Activated T-cell treated with anti-CD3 and anti-CD28 coated beads, Interleukin-2, amount 50 U/mL, for 4 hours (primary cell): ENCODE measurements at regions not wholly inside any gene's neighbourhood (a gene's known extent, or its start where the extent isn't known, plus 50 kb on each side); places are given as distances from the start of the nearest gene placed in this dataset.

Experiments used
- ATAC-seq, 2 donors: fragments of 200-7000 bp; cut with Tn5 transposase; one replicate each; pipeline ENCODE4 v1.10.0; 2021
- DNase-seq: peaks from one replicate; pipeline ENCODE4 v3.0.0-alpha.2; 2020
- H3K27me3 Mint-ChIP-seq: one replicate; pipeline ENCODE4 v1.8.0; 2021; ENCODE audit warnings: low read depth, mixed read lengths
- H3K36me3 Mint-ChIP-seq: one replicate; pipeline ENCODE4 v1.8.0; 2022; ENCODE audit warnings: mixed read lengths; ENCODE audit not compliant: insufficient read depth
- H3K4me1 Mint-ChIP-seq: one replicate; pipeline ENCODE4 v1.8.0; 2021; ENCODE audit warnings: low read depth, mixed read lengths
- H3K4me3 Mint-ChIP-seq: one replicate; pipeline ENCODE4 v1.8.0; 2021; ENCODE audit warnings: mild to moderate bottlenecking, moderate library complexity, mixed read lengths
- H3K9me3 Mint-ChIP-seq: one replicate; pipeline ENCODE4 v1.8.0; 2021; ENCODE audit warnings: mixed read lengths

DNA sequence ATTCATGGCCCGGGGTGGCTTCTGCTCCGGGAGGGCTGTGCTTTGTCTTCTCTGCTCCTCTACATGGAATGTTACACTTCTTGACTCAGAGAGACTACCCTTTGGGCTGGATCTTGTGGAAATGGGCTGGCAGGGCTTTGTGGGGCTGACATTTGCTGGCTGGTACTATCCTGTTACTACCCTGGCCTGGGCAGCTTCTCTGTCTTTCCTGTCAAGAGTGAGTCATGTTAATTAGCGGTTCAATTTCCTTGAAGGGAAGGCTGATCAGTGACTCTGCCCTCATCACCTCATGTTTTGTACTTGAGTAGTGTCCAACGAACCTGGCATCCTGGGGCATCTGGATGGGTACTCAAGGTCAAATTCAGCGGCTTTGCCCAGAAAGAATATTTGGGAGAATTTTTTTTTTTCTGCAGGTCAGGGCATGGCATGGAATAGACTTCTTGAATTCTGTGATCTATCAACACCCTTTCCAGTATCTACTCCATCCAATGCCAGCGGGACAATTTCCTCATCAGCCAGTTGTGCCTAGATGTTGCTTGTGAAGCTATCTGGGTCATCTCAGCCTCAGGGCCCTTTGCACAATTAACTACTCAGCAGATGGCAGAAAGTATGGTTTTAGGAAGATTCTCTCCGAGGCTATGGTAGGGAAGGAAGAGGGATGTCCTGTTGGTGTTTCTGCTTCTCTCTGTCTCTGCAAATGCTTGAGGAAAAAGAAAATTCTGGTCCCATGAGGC lies 140.5 kb upstream of the PLET1 start:
- Mint-ChIP-seq H3K9me3 (no peaks in the 10 kb centered on the region), H3K36me3 (no peaks in the 10 kb centered on the region), H3K4me3 (no peak overlapping the region), H3K27me3 (no peaks in the 10 kb centered on the region), H3K4me1 (no peaks in the 10 kb centered on the region)
- ATAC-seq (no peak), DNase-seq (no peak)

DNA sequence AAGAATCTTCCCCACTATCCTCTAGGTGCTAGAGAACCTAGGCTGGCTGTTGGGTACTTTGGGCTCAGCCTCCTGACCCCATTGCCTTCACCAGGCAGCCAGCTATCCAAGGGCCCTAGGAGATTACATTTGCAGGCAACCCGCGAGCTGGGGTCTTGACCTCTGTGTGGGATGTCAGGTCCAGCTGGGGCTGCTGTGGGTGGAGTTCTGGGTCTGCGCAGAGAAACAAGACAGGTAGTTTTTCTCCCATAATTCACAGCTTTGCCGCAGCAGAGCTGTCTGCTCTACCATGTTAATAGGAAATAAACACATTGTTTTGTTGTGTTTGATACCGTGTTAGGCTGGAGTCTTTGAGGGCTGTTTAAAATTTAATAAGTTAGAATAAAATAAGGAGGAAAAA lies 142.8 kb upstream of the PLET1 start:
- Mint-ChIP-seq H3K36me3 (no peaks in the 10 kb centered on the region), H3K27me3 (no peaks in the 10 kb centered on the region), H3K4me1 (no peaks in the 10 kb centered on the region), H3K4me3 (no peak overlapping the region), H3K9me3 (no peaks in the 10 kb centered on the region)
- DNase-seq (no peak), ATAC-seq (no peak)

DNA sequence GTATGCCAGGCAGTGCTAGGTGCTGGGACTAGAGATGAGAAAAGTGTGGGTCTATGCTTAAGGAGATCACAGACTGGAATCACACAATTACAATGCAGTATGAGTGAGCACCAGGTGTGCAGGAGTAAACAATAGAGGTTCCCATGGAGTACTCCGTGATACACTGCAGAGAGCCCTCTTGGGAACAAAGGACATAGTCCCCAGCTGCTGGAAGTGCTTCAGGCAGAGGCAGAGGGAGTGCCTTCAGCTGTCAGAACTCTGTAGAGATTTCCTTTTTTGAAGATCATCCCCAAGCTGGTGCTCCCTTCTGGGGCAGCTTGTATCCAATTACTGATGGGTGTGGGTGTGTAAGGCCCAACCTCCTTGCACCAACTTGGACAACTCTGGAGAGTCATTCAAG lies 143.5 kb upstream of the PLET1 start:
- Mint-ChIP-seq H3K27me3 (no peaks in the 10 kb centered on the region), H3K9me3 (no peaks in the 10 kb centered on the region), H3K4me3 (no peak overlapping the region), H3K36me3 (no peaks in the 10 kb centered on the region), H3K4me1 (no peaks in the 10 kb centered on the region)
- ATAC-seq (no peak), DNase-seq (no peak)

DNA sequence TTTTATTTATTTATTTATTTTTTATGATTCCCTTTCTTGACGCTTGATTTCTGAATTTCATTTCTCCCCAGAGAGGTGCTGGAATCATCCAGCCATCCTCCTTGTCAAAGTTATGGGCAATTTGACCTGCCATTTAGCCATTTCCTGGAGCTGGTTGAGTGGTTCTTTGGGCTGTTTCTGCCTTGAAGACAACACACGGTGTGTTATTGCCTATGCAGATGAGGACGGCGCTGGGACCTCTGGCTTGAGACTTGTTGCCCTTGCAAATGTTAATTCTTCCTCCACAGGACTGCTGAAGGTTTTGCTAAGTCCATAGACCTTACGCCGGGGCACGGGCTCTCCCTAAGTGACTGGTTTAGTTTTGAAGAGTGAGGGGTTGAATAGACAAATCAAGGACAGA lies 147.9 kb upstream of the PLET1 start:
- no peak for ATAC-seq
- peaks cover 7% of the 10 kb centered on the region for H3K27me3 Mint-ChIP-seq
- H3K4me1 Mint-ChIP-seq, result peaks cover 5% of the 10 kb centered on the region
- H3K36me3 Mint-ChIP-seq, result no peaks in the 10 kb centered on the region
- DNase-seq, result no peak
- H3K4me3 Mint-ChIP-seq, result no peak overlapping the region
- H3K9me3 Mint-ChIP-seq, result peaks cover 8% of the 10 kb centered on the region

DNA sequence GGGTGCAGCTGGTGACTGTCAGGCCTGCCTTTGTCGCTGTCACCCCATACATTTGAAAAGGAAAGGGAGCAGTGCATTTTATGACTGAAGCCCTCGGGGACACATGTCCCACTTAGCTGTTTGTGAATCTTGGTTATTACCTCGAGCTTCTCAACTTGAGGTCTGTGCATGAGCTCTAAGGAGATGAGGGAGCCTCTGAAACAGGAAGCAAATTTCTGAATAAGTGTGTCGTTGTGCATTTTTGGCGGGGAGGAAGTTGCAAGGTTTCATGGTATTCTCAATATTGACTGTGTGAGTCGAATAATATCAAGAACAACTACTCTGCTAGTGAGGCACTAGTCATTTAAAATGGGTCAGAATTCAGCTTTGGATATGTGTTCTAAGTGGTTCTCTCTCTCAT lies 149.7 kb upstream of the PLET1 start:
- no peaks in the 10 kb centered on the region for H3K36me3 Mint-ChIP-seq
- DNase-seq (no peak), ATAC-seq (no peak)
- peaks cover 9% of the 10 kb centered on the region for H3K27me3 Mint-ChIP-seq
- H3K4me3 Mint-ChIP-seq, result no peak overlapping the region
- H3K9me3 Mint-ChIP-seq, result peaks cover 23% of the 10 kb centered on the region
- H3K4me1 Mint-ChIP-seq, result peaks cover 5% of the 10 kb centered on the region

DNA sequence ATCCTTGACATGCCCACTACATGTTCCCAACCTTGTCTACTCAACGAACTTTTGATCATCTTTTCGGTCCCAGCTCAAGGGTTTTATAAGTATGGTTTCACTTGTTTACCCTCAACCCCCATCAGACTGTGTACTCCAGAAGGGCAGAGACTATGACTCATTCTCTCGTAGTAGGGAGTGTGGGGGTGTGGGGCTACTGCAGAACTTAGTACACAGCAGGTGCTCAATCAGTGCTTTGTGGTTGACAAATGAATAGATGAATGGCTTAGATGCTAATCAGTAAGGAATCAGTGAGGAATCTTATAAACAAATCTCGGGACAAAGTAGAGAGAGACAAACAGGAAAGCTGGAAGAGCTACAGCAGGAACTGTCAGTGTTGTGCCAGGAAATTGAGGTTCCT lies 151.7 kb upstream of the PLET1 start:
- Mint-ChIP-seq H3K36me3 (no peaks in the 10 kb centered on the region), H3K27me3 (peaks cover 9% of the 10 kb centered on the region), H3K4me1 (peaks cover 10% of the 10 kb centered on the region), H3K4me3 (no peak overlapping the region), H3K9me3 (peaks cover 23% of the 10 kb centered on the region)
- no peak for ATAC-seq
- DNase-seq, result no peak

DNA sequence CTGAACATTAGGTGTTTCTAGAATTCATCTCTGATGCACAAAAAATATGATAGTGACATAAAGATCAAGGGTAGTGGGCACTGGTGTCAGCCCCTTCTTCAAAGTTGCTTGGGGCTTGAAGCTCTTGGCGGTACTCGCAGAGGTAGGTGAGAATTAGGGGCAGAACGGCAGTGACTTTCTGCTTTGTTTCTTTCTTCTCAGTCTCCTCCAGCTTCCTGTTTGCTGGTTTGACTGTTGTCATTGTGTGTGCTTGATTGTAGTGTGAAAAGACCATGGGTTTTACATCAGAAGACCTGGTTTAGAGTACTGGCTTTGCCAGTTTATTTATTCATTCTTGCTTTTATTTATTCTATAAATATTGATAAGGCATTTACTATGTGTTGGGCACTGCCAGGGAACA lies 156.7 kb upstream of the PLET1 start:
- H3K4me3 Mint-ChIP-seq, result no peak overlapping the region
- peaks cover 6% of the 10 kb centered on the region for H3K27me3 Mint-ChIP-seq
- peaks cover 6% of the 10 kb centered on the region for H3K4me1 Mint-ChIP-seq
- DNase-seq, result no peak
- no peaks in the 10 kb centered on the region for H3K36me3 Mint-ChIP-seq
- ATAC-seq, result no peak
- peaks cover 19% of the 10 kb centered on the region for H3K9me3 Mint-ChIP-seq

DNA sequence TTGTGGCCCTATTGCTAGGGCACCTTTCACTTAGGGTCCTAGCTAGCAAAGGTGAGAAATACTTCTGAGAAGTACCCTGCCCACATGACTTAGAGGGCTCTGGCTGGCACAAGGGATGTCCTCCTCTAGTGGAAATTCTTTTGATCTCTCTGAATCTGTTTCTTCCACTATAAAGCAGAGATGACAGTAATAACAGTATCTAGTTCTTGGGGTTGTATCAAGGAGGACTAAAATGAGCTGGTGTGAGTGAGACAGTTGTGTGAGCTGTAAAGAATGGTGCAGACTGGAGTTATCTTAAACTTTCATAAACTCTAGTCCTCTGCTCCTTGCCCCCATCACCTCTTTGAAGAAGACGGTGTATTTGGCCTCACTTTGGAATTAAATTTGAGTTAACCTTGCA lies 157.8 kb upstream of the PLET1 start:
- H3K27me3 Mint-ChIP-seq, result peaks cover 8% of the 10 kb centered on the region
- peaks cover 6% of the 10 kb centered on the region for H3K4me1 Mint-ChIP-seq
- no peak for ATAC-seq
- H3K9me3 Mint-ChIP-seq, result peaks cover 16% of the 10 kb centered on the region
- no peak overlapping the region for H3K4me3 Mint-ChIP-seq
- H3K36me3 Mint-ChIP-seq, result no peaks in the 10 kb centered on the region
- DNase-seq, result no peak

DNA sequence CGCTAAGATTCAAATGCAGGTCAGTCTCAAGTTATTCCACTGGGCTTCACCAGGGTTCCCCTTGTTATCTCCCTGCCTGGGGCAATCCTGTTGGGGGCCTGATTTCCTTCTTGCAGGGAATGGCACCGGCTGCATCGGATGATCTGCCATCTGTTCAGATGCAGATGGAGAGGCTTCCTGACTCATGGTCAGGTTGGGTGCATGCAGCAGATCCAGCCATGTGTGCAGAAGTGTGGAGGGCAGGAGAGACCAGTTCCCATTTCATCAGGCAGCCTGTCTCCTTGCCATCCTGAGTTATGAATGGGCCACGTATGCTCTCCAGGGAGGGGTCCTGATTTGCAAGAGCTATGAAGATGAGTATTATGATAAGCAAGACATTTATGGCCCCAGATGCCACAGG lies 161.2 kb upstream of the PLET1 start:
- H3K4me3 Mint-ChIP-seq, result no peak overlapping the region
- H3K36me3 Mint-ChIP-seq, result no peaks in the 10 kb centered on the region
- no peak for ATAC-seq
- H3K4me1 Mint-ChIP-seq, result peaks cover 6% of the 10 kb centered on the region
- H3K9me3 Mint-ChIP-seq, result no peaks in the 10 kb centered on the region
- DNase-seq, result no peak
- H3K27me3 Mint-ChIP-seq, result peaks cover 9% of the 10 kb centered on the region

DNA sequence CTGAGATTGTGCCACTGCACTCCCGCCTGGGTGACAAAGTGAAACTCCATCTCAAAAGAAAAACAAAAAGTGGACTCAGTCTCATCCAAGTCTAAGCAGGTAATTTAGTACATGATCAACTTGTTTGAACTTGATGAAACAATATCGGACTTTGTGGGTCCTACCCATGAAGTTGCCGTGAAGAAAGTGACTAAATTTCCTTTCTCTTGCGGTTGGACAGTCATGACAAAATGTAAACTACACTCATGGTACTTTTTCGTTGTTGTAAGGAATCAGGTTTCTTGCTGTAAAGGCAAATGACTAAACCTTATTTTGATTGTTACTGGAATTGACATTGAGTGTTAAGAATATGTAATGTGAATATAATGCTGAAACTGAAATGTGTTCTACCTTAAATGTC lies 164.5 kb upstream of the PLET1 start:
- Mint-ChIP-seq H3K4me3 (no peak overlapping the region), H3K27me3 (peaks cover 9% of the 10 kb centered on the region), H3K9me3 (peaks cover 4% of the 10 kb centered on the region), H3K36me3 (no peaks in the 10 kb centered on the region), H3K4me1 (no peaks in the 10 kb centered on the region)
- DNase-seq, result no peak
- ATAC-seq, result no peak

DNA sequence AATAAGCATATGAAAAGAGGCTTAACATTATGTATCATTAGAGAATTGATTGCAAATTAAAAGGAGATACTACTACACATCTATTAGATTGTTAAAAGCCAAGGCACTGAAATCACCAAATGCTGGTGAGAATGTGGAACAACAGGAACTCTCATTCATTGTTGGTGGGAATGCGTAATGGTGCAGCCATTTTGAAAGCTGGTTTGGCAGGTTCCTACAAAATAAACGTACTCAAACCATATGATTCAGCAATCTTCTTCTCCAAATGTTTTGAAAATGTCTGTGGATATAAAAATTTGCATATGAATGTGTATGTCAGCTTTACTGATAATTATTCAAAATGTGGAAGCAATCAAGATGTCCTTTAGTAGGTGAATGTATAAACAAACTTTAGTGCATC lies 176.4 kb upstream of the PLET1 start:
- Mint-ChIP-seq H3K9me3 (peaks cover 29% of the 10 kb centered on the region), H3K4me1 (no peaks in the 10 kb centered on the region), H3K36me3 (no peaks in the 10 kb centered on the region), H3K27me3 (peaks cover 9% of the 10 kb centered on the region), H3K4me3 (no peak overlapping the region)
- DNase-seq (no peak), ATAC-seq (no peak)

DNA sequence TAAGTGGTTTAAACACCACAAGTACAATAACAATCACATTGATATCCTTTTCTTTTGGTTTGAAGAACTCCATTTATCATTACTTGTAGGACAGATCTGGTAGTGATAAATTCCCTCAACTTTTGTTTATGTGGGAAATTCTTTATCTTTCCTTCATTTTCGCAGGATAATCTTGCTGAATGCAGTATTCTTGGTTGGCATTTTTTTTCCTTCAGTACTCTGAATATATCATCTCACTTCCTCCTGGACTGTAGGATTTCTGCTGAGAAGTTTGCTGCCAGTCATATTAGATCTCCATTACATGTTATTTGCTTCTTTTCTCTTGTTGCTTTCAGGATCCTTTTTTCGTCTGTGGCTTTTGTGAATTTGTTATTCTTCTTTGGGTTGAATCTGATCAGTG lies 179.0 kb upstream of the PLET1 start:
- Mint-ChIP-seq H3K27me3 (peaks cover 4% of the 10 kb centered on the region), H3K9me3 (peaks cover 28% of the 10 kb centered on the region)
- ATAC-seq, result no peak

DNA sequence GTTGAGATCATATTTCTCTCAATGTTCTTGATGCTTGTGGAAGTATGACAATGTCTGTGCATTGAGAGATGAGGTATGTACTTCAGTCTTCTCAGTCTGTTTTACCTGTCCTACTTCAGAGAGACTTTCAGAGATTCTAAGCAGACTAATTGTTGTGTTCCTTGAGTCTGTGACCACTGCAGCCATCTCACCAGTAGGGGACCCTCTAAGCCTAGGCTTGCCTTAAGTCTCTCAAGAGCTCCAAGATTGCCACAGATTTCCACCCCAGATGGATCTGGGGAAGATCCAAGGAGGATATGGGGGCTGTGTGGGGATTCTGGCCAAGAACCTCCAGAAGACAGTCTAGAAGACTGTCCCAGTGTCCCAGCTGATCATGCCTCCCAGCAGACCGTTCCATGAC lies 179.9 kb upstream of the PLET1 start:
- H3K36me3 Mint-ChIP-seq, result peaks cover 2% of the 10 kb centered on the region
- no peak for DNase-seq
- no peak for ATAC-seq
- H3K27me3 Mint-ChIP-seq, result peaks cover 1% of the 10 kb centered on the region
- H3K4me1 Mint-ChIP-seq, result no peaks in the 10 kb centered on the region
- no peak overlapping the region for H3K4me3 Mint-ChIP-seq
- peaks cover 35% of the 10 kb centered on the region for H3K9me3 Mint-ChIP-seq

More for the DNA sequence above, 179.0 kb upstream of the PLET1 start:
- Mint-ChIP-seq H3K4me3 (no peak overlapping the region), H3K36me3 (no peaks in the 10 kb centered on the region), H3K4me1 (no peaks in the 10 kb centered on the region)
- no peak for DNase-seq

DNA sequence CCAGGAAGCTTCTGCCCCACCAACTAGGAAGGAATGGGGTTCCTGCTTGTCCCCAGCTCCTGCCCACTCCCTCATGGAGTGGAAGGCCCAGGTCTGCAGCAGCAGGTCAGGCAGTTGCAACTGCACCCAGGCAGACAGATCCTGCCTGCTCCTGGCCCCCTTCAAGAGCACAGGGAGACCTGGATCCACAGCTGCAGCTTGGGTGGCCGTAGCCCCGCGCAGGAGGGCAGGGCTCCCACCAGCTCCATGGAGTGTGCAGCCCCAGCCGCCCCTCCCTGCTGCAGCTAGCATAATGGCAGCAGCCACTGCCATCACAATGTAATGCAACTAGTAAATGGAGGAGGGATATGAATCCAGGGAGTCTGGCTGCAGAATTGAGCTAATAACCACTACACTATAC lies 187.5 kb upstream of the PLET1 start:
- ATAC-seq (no peak), DNase-seq (no peak)
- Mint-ChIP-seq H3K4me1 (no peaks in the 10 kb centered on the region), H3K36me3 (peaks cover 2% of the 10 kb centered on the region), H3K4me3 (no peak overlapping the region), H3K9me3 (peaks cover 14% of the 10 kb centered on the region), H3K27me3 (no peaks in the 10 kb centered on the region)

DNA sequence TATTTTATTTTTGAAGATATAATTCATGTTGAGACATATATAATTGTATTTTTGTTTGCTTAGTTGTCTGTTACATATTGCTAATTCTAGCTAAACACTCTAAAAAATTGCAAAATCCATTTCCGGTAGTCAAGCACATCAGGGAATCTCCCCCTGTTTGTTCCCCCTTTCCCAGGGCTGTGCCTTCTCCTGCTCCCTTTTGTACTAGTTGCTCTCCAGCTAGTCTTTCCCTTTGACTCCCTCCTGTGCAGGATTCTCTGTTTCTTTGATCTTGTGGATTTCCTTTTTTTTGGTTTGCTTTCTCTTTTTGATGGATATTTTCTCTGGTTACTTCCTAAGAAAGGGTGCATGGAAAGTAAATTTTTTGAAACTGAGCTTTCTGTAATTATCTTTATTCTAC lies 188.1 kb upstream of the PLET1 start:
- no peak overlapping the region for H3K4me3 Mint-ChIP-seq
- no peak for DNase-seq
- peaks cover 2% of the 10 kb centered on the region for H3K36me3 Mint-ChIP-seq
- no peaks in the 10 kb centered on the region for H3K27me3 Mint-ChIP-seq
- H3K9me3 Mint-ChIP-seq, result peaks cover 14% of the 10 kb centered on the region
- H3K4me1 Mint-ChIP-seq, result no peaks in the 10 kb centered on the region
- ATAC-seq, result no peak

DNA sequence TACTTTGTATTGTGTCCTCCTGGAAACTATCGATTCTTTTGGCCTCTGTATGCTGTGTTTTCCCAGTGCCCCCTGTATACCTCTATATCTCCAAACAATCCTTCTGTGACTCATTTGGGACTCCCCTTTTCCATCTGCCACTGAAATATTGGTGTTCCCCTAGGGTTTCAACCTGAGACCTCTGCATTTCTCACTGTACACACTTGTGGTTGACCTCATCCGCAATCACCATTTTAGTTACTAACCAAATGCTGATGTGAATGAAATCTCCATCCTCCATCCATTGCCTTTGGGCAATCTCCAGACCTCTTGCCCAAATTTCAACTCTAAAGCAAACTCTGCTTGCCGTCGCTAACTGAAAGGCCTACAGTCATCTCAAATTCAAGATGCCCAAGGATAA lies 190.6 kb upstream of the PLET1 start:
- ATAC-seq, result no peak
- H3K9me3 Mint-ChIP-seq, result no peaks in the 10 kb centered on the region

More for the DNA sequence above, 190.6 kb upstream of the PLET1 start:
- H3K4me3 Mint-ChIP-seq, result no peak overlapping the region
- DNase-seq, result no peak
- H3K27me3 Mint-ChIP-seq, result no peaks in the 10 kb centered on the region
- H3K4me1 Mint-ChIP-seq, result peaks cover 2% of the 10 kb centered on the region
- no peaks in the 10 kb centered on the region for H3K36me3 Mint-ChIP-seq
